NCI-H2081 (cell line): ENCODE measurements at regions not wholly inside any gene's neighbourhood (a gene's known extent, or its start where the extent isn't known, plus 50 kb on each side); places are given as distances from the start of the nearest gene placed in this dataset.

Experiments
- DNase-seq, 2 experiments: peaks; one replicate each; lab custom pipeline; 2025; lab: John Stamatoyannopoulos, UW

- no peak for DNase-seq
Observed at GRCh38 chr1:221201773-221202172, 322.5 kb downstream of the HLX start.

DNA sequence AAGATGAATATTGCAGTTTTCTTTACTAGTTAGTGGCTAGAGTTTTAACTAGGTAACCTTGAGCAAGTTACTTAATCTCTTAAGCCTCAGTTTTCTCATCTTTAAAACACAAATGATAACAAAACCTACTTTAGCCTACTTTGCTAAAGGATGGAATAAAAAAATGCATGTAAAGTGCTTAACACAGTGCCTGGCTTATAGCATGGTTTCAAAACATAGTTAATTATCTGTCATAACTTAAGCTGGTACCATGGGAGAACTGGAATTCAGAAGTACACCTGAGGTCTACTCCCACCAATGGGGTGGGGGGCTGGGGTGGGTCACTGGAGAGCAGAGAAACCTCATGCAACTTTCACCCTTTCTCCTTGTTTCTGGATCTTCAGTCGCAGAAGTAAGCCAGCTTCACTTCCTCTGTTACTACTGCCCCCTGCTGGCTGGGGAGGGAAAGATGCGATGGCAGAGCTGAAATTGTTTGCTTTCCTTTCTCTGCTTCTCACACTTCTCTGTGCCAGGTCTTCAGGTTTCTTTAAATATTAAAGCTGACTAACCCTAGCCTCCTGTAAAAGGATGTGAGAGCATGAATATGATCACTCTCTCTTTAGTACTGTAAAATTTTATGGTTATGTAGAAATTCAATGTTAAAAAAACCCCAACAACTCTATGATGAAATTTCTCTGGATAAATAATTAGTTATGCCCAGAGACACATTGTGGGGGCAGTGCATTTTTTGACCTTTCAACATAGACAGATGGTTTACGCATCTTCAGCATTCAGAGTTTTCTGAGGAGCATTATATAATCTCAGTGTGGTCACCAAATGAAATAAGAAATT lies 324.2 kb downstream of the HLX start:
- DNase-seq = peak; percentile 65 to 76

GRCh38 chr1:221204055-221204833 lies 325.0 kb downstream of the HLX start:
- DNase-seq = no peak

- DNase-seq = no peak
Observed at GRCh38 chr1:221206076-221206475, 326.8 kb downstream of the HLX start.

GRCh38 chr1:221212926-221213325 lies 333.7 kb downstream of the HLX start:
- DNase-seq = no peak

DNA sequence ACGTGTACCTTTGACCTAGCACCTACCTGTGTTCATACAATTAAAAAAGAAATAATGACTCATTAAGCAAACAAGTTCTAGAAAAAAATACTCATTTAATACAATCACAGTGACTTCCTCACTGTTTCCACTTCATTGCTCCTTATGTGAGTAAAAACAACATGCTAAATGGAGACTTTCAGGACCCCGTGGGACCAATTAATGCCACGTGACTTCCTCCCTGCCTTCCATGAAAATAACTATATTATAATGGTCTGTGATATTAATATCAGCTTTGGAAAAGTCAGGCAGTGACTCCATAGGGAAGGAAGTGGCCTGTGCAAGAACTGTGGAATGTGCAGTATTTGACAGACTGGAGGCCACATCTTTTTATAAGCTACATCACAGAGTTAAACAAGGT lies 337.8 kb downstream of the HLX start:
- no peak for DNase-seq

- no peak for DNase-seq
Observed at GRCh38 chr1:221223281-221223680, 344.0 kb downstream of the HLX start.

GRCh38 chr1:221227460-221227859 lies 348.2 kb downstream of the HLX start:
- no peak for DNase-seq

DNA sequence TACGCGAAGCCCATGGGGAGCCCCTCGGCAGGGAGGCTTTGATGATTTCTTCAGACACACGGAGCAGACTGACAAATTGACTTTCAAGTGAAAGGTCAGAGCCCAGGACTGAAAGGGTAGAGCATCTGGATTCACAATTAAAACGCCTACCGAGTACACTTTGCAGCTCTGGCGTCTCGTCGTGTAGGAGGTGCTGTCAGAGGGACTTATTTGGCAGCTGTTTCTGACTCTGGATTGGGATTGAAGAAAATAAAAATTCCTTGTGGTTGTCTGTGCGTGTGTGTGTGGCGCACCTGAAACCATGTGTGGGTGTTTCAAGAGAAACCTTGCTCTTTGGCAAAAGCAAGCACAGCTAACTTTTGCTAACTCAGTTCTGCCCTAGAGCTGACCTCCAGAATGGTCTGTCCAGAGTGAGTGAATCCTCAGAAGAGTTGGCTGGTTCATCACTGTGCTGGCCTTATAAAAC lies 348.7 kb downstream of the HLX start:
- no peak for DNase-seq

- peak; percentile 49 to 82 for DNase-seq
Observed at GRCh38 chr1:221228594-221228993, 349.4 kb downstream of the HLX start.

DNA sequence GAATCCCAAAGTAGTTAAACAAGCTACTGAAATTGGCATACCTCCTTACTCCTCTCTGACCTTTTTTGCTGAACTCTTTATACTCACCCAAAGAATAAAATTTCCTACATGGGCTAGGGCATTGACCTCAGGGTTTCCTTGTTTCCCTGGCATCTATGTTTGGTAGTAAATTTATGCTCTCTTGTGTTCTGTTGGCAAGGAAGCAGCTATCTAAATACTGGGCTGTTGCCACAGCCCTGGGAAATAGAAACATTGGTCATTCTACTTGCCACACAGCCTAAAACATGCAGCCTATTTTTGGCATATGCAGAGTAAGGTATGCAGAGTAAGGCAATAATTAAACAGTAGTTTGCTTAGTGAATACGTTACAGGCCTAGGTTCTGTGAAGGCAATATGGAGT lies 351.4 kb downstream of the HLX start:
- DNase-seq = peak; percentile 37 to 80

DNA sequence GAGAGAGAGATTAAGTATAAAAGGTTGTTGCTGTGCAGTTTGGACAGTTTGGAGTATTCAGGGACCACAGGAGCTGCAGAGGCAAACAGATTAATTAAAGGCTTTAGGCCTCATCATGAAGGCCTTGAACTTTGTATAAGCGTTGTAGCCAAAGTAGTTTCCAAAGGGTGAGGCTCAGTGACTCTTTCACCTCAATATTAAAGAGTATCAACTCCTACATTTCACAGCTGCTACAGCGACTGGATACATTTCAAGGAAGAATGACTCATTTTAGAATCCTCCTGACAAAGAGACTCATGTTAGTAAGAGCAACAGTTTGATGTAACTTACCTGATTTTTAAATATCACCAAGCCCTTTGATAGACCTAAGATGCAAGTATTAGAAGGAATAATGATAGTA lies 355.5 kb downstream of the HLX start:
- DNase-seq = no peak

GRCh38 chr1:221237587-221237986 lies 358.3 kb downstream of the HLX start:
- no peak for DNase-seq

GRCh38 chr1:221239181-221239580 lies 359.9 kb downstream of the HLX start:
- DNase-seq = no peak

GRCh38 chr1:221239792-221240191 lies 360.5 kb downstream of the HLX start:
- DNase-seq = peak; percentile 7 to 57

GRCh38 chr1:221240690-221241089 lies 361.4 kb downstream of the HLX start:
- no peak for DNase-seq

DNA sequence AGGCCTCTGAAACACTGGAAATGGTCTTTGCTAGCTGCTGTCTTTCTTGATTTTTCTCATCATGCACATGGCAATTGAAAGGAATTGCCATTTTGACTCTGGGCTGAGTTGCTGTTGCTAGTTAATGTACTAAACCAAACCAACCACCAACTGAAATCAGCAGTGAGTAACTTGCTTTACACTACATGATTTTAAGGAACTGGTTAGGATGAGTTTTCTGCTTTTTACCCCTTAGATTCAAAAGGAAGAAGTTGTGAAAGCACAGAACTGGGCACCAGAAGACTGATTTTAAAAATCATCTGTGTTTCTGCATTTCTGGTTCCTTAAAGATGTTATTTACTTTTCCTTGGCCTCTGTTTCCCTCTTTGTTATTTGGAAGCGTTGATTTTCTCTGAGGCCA lies 361.9 kb downstream of the HLX start:
- DNase-seq = no peak

GRCh38 chr1:221241592-221241991 lies 362.3 kb downstream of the HLX start:
- DNase-seq = peak in 1 of 2 experiments; percentile 17

GRCh38 chr1:221246067-221246466 lies 366.8 kb downstream of the HLX start:
- no peak for DNase-seq

DNA sequence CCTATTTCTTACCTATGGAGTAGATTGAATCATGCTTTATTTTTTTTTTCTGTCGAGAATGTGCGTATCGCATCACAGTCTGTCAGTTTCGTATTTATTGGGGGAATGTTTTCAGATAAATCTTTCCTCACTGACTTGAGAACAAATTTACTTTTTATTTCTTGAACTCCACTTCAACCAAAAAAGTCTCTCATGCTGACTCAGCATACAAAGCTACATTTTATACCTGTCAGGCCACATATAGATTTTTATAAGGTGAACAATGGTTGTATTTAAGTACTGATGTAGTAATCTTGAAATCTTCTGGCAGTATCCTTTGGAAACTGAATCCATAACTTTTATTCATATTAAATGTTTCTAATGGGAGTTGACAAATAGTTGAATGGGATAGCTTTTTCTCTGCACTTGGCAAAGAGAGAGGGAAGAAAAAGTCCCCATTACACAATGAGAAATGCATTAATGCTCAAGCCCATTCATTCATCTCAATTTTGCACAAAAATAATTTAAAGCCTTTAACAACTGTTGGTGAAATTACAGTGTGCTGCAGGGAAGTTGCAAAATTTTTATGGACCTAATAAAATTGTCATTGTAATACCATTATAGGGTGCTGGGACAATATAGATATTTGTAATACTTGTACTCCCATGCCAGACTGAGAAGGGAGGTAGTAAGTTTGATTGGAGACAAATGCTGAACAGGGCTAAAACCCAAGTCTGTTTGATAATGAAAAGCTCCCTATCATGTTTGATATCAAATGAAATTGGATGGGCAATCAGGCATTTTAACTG lies 367.6 kb downstream of the HLX start:
- no peak for DNase-seq

- DNase-seq = no peak
Observed at GRCh38 chr1:221251580-221251979, 372.3 kb downstream of the HLX start.

DNA sequence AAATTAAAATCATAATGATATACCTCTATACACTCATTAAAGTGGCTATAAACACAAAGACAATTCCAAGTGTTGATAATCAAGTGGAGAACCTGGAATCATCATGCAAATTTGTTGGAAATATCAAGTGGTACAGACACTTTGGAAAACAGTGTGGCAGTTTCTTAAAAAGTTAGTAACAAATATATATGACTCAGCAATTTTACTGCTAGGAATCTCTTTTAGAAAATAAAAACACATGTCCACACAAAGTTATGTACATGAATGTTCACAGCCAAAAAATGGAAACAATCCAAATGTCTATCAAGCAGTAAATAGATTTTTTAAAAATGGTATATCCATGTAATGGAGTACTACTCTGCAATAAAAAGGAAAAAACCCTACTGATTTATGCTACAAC lies 375.6 kb downstream of the HLX start:
- DNase-seq = no peak
